ENCODE measurements at regions not wholly inside any gene's neighbourhood (a gene's known extent, or its start where the extent isn't known, plus 50 kb on each side); places are given as distances from the start of the nearest gene placed in this dataset.

DNA sequence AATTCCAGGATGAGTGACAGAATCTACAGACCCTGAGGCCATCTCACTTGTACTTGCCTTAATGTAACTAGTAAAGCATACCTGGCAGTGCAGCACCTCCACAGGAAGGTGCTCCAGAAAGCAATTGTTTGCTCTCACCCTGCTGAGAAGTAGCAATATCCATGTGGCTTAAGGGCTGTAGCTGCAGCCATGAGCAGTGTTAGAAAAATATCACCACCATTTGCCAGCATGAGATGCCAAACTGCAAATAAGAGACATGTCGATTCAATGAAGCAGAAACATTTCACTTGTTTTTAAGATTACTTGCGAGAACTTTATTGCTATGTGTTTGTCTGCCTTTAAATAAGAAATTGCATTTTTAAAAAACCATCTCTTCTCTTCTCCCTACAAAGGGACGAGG, 151.5 kb downstream of the PRL start:
- WGBS (ENCODE audit: insufficient coverage), result no CpG with 5 or more reads among the region's 3 CpGs
- H3K27ac ChIP-seq (ENCODE audit: low read length), result peak overlapping the region; percentile 97
- no peaks in the 10 kb centered on the region for H3K36me3 ChIP-seq (ENCODE audit: control insufficient read depth, insufficient read depth, low read length)
- H3K9me3 ChIP-seq (replicated peaks; ENCODE audit: control insufficient read depth, low read depth, low read length), result no peaks in the 10 kb centered on the region
- H3K4me1 ChIP-seq (ENCODE audit: control insufficient read depth, insufficient read depth, low read length), result peaks cover 35% of the 10 kb centered on the region
- no peaks in the 10 kb centered on the region for H3K27me3 ChIP-seq (ENCODE audit: control insufficient read depth, insufficient read depth, low read length)
- DNase-seq, result no peak
- H3K4me3 ChIP-seq (ENCODE audit: low read length), result no peak overlapping the region

- 10% methylated on average over 3 of the region's 15 CpGs for WGBS (ENCODE audit: insufficient coverage)
Measured at GRCh38 chr6:22145823-22146677, 150.8 kb downstream of the PRL start.

GRCh38 chr6:22146678-22146930, 150.2 kb downstream of the PRL start:
- peaks cover 35% of the 10 kb centered on the region for H3K4me1 ChIP-seq (ENCODE audit: control insufficient read depth, insufficient read depth, low read length)
- 79% methylated on average over 15 of the region's 17 CpGs for WGBS (ENCODE audit: insufficient coverage)
- H3K9me3 ChIP-seq (replicated peaks; ENCODE audit: control insufficient read depth, low read depth, low read length), result no peaks in the 10 kb centered on the region
- peak overlapping the region; percentile 97 for H3K27ac ChIP-seq (ENCODE audit: low read length)
- peak overlapping the region; percentile 57 for H3K4me3 ChIP-seq (ENCODE audit: low read length)
- H3K27me3 ChIP-seq (ENCODE audit: control insufficient read depth, insufficient read depth, low read length), result no peaks in the 10 kb centered on the region
- no peak for DNase-seq
- no peaks in the 10 kb centered on the region for H3K36me3 ChIP-seq (ENCODE audit: control insufficient read depth, insufficient read depth, low read length)

More at GRCh38 chr6:22145823-22146677, 150.8 kb downstream of the PRL start:
- Histone ChIP-seq H3K27me3 (ENCODE audit: control insufficient read depth, insufficient read depth, low read length) (no peaks in the 10 kb centered on the region), H3K27ac (ENCODE audit: low read length) (peak overlapping the region; percentile 97), H3K9me3 (replicated peaks; ENCODE audit: control insufficient read depth, low read depth, low read length) (no peaks in the 10 kb centered on the region), H3K4me3 (ENCODE audit: low read length) (peak overlapping the region; percentile 57), H3K4me1 (ENCODE audit: control insufficient read depth, insufficient read depth, low read length) (peaks cover 35% of the 10 kb centered on the region), H3K36me3 (ENCODE audit: control insufficient read depth, insufficient read depth, low read length) (no peaks in the 10 kb centered on the region)
- DNase-seq, result peak; percentile 94

DNA sequence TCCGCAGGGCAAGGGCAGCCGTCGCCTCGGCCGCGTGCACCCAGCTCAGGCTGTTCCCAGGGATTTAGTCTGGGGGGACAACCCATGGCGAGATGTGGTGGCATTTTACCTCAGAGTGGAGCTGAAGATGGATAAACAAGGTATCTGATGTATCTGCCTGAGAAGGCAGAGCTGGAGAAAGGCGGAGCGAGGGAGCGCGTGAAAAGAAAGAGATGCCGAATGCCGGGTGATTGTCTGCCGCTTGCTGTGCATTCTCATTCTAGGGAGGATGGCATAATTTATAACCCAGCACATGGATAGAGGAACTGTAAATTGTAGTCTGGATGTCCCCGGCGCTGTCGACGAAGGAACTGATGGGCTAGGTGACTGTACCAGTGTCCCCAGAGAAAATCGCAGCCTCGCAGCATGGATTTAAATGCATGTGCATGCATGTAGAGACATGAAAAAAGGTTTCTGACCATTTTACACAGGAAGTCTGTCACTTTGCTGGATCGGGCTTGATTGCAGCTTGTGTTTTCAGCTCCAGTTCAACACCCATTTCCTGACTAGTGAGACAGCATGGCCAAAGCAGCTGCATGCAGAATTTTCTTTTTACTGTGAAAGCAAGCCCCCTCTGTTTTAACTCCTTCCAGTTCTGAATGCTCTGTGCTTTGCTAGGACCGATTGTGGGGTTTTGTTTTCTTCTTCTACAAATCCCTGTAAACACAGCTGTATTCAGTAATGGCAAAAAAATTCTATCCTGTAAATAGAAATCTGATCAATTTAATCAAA, 149.7 kb downstream of the PRL start:
- Histone ChIP-seq H3K36me3 (ENCODE audit: control insufficient read depth, insufficient read depth, low read length) (no peaks in the 10 kb centered on the region), H3K9me3 (replicated peaks; ENCODE audit: control insufficient read depth, low read depth, low read length) (no peaks in the 10 kb centered on the region), H3K27ac (ENCODE audit: low read length) (peak overlapping the region; percentile 97), H3K4me3 (ENCODE audit: low read length) (peak overlapping the region; percentile 57), H3K27me3 (ENCODE audit: control insufficient read depth, insufficient read depth, low read length) (no peaks in the 10 kb centered on the region), H3K4me1 (ENCODE audit: control insufficient read depth, insufficient read depth, low read length) (peaks cover 35% of the 10 kb centered on the region)
- DNase-seq, result peak; percentile 96
- 33% methylated on average over 20 of the region's 22 CpGs for WGBS (ENCODE audit: insufficient coverage)

DNA sequence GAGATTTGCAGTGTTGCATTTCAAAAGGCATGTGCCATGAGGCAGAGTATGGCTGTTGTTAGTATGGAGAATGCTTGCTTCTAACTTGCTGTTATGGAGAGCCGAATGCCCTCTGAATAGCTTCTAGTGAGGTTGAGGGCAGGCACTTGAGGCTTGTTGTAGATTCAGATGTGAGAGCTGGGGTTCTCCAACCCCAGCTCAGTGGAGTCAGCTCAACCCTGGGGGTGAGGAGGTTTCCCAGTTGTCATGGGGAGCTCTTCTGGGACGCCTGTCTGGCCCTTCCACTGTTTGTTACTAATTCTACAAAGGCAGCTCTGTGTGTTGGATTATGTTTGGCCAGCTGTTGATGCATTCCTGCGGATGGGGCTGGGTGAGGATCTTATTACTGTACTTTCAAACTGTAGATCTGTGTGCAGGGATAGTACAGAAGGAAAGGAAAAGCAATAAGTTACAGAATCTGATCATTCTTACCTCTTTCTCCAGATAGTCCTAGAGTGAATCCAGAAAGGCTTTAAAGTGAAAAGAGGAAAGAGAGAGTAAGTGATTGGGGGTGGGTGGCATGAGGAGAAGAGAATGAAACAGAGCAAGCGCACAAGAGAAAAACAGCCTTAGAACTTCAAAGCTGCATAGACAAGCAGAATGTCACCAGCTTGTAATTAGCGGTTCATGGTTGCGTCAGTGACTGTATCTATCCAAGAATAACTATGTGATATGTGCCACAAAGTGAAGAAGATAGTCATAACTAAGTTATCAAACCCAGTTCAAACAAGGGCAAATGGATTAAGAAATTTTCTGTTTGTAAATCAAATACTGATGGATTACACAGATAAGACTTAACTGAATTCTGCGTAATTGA, 148.7 kb downstream of the PRL start:
- no peaks in the 10 kb centered on the region for H3K27me3 ChIP-seq (ENCODE audit: control insufficient read depth, insufficient read depth, low read length)
- H3K4me1 ChIP-seq (ENCODE audit: control insufficient read depth, insufficient read depth, low read length), result peaks cover 35% of the 10 kb centered on the region
- WGBS (ENCODE audit: insufficient coverage), result 43% methylated on average over 1 of the region's 7 CpGs
- peak; percentile 96 for DNase-seq
- H3K36me3 ChIP-seq (ENCODE audit: control insufficient read depth, insufficient read depth, low read length), result no peaks in the 10 kb centered on the region
- H3K27ac ChIP-seq (ENCODE audit: low read length), result peak overlapping the region; percentile 97
- H3K4me3 ChIP-seq (ENCODE audit: low read length), result peak overlapping the region; percentile 57
- H3K9me3 ChIP-seq (replicated peaks; ENCODE audit: control insufficient read depth, low read depth, low read length), result no peaks in the 10 kb centered on the region

GRCh38 chr6:22149096-22149495, 147.7 kb downstream of the PRL start:
- H3K9me3 ChIP-seq (replicated peaks; ENCODE audit: control insufficient read depth, low read depth, low read length), result no peaks in the 10 kb centered on the region
- no CpG with 5 or more reads among the region's 3 CpGs for WGBS (ENCODE audit: insufficient coverage)
- DNase-seq, result peak; percentile 64
- peak overlapping the region; percentile 97 for H3K27ac ChIP-seq (ENCODE audit: low read length)
- no peaks in the 10 kb centered on the region for H3K36me3 ChIP-seq (ENCODE audit: control insufficient read depth, insufficient read depth, low read length)
- no peak overlapping the region for H3K4me3 ChIP-seq (ENCODE audit: low read length)
- H3K4me1 ChIP-seq (ENCODE audit: control insufficient read depth, insufficient read depth, low read length), result peaks cover 35% of the 10 kb centered on the region
- H3K27me3 ChIP-seq (ENCODE audit: control insufficient read depth, insufficient read depth, low read length), result no peaks in the 10 kb centered on the region

DNA sequence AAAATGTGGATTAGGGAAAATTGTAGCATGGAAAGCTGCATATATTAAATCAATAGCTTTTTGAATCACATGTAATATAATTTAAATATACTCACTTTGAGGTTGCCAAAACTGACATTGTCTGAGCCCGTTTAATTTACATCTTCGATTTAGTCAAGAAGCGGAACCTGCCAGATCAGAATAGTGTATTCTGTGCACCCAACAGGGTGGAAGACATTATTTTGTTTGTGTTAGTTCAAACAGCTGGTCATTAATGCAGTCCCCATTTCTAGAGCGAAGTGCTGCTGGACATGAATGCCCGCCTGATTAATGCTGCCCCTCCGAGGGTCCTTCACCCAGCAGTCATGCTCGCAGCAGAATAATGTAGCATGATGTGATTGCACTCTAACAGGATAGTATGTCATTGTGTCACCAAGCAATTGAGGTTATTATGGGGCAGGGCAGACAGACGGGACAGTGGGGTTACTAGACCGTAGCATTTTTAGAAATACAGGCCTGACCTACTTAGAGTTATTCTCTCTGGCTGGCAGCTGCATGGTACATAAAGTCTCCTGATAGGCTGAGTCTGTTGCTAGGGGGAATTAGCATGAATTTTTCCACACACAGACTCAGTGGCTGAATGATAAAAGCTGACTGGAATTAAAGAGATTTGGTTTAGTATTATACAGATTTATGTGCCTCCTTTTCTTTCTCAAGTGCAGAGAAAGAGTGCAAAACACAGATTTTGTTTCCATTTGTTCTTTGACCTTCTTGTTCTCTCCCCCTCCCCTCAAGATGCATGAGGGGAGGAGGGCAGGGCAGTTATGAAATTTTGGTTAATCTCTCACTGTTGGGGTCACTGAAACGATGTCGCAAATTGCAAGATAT, 147.1 kb downstream of the PRL start:
- 79% methylated on average over 8 of the region's 11 CpGs for WGBS (ENCODE audit: insufficient coverage)
- H3K27ac ChIP-seq (ENCODE audit: low read length), result peak overlapping the region; percentile 97
- no peaks in the 10 kb centered on the region for H3K27me3 ChIP-seq (ENCODE audit: control insufficient read depth, insufficient read depth, low read length)
- peaks cover 35% of the 10 kb centered on the region for H3K4me1 ChIP-seq (ENCODE audit: control insufficient read depth, insufficient read depth, low read length)
- DNase-seq, result peak; percentile 86
- no peak overlapping the region for H3K4me3 ChIP-seq (ENCODE audit: low read length)
- H3K9me3 ChIP-seq (replicated peaks; ENCODE audit: control insufficient read depth, low read depth, low read length), result no peaks in the 10 kb centered on the region
- H3K36me3 ChIP-seq (ENCODE audit: control insufficient read depth, insufficient read depth, low read length), result no peaks in the 10 kb centered on the region

DNA sequence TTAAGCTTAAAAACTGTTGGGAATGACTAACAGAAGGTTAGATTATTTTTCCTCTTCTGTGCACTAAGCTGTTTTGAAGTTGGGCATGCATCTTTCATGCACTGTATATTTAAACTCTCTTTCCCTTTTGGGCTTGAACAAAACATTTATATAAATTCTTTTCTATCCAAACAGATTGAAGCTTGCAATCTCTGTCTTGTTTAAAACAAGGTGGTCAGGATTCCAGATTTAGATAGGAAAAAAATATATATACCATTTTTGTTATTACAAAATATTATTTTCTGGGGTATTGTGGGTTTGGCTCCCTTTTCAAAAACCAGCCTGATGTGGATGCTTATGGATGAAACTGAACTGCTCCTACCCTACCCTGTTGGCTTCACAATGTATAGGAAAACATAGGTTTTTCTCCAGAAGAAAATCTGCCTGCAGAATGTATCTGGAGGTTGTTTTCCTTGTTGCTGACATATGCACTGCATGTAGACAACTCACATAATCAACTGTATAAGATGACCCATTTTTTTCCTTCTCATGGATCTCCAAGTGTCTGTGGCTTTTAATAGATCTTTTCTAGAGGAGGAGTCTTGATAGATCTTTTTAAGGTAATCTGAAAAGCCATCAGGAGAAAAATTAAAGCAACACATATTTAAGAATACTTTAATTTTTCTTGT, 146.3 kb downstream of the PRL start:
- Histone ChIP-seq H3K36me3 (ENCODE audit: control insufficient read depth, insufficient read depth, low read length) (no peaks in the 10 kb centered on the region), H3K4me1 (ENCODE audit: control insufficient read depth, insufficient read depth, low read length) (peaks cover 32% of the 10 kb centered on the region), H3K27me3 (ENCODE audit: control insufficient read depth, insufficient read depth, low read length) (no peaks in the 10 kb centered on the region), H3K9me3 (replicated peaks; ENCODE audit: control insufficient read depth, low read depth, low read length) (no peaks in the 10 kb centered on the region), H3K27ac (ENCODE audit: low read length) (peak overlapping the region; percentile 97), H3K4me3 (ENCODE audit: low read length) (no peak overlapping the region)
- no peak for DNase-seq

DNA sequence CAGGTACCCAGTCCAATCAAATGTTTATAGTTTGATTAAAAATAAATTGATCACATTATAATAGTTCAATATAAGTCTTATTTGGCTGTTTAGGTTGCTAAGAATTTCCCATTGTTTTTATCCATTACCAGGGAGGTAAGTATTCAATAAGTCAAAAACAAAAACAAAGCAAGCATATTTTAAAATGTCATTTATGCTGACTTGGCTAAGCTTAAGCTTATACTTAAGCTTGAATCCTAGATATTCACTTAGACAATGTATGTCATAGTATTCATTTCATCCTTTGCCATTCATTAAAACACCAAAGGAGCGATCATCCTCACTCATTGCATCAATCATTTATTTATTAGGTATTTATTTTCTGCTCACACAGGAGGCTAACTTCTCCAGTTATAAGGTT, 144.9 kb downstream of the PRL start:
- peaks cover 21% of the 10 kb centered on the region for H3K4me1 ChIP-seq (ENCODE audit: control insufficient read depth, insufficient read depth, low read length)
- H3K27me3 ChIP-seq (ENCODE audit: control insufficient read depth, insufficient read depth, low read length), result no peaks in the 10 kb centered on the region
- DNase-seq, result no peak
- no peak overlapping the region for H3K27ac ChIP-seq (ENCODE audit: low read length)
- H3K4me3 ChIP-seq (ENCODE audit: low read length), result no peak overlapping the region
- no peaks in the 10 kb centered on the region for H3K9me3 ChIP-seq (replicated peaks; ENCODE audit: control insufficient read depth, low read depth, low read length)
- H3K36me3 ChIP-seq (ENCODE audit: control insufficient read depth, insufficient read depth, low read length), result no peaks in the 10 kb centered on the region
- no CpG with 5 or more reads among the region's 1 CpG for WGBS (ENCODE audit: insufficient coverage)
